ENCODE measurements at regions not wholly inside any gene's neighbourhood (a gene's known extent, or its start where the extent isn't known, plus 50 kb on each side); places are given as distances from the start of the nearest gene placed in this dataset.

- BruUV-seq (replicated peaks) = no TSS peak
- intact Hi-C loops (cut with micrococcal nuclease) = no loop called here
Observed at GRCh38 chr3:159028706-159029105, 226.9 kb downstream of the MFSD1 start.

GRCh38 chr3:159029306-159030026 lies 227.6 kb downstream of the MFSD1 start:
- Histone ChIP-seq H3K9me3 (ENCODE audit: control insufficient read depth in 1 of 2, insufficient read depth in 1 of 2, low read depth in 1 of 2, low read length in 2 of 2) (no peaks in the 10 kb centered on the region), H3K27ac (ENCODE audit: low read depth, low read length) (no peak overlapping the region), H3K36me3 (ENCODE audit: control insufficient read depth in 1 of 2, insufficient read depth in 2 of 2, low read length in 2 of 2) (no peaks in the 10 kb centered on the region), H3K79me2 (ENCODE audit: insufficient read depth, low read length) (no peaks in the 10 kb centered on the region), H3K4me1 (ENCODE audit: control insufficient read depth in 1 of 2, insufficient read depth in 2 of 2, low read length in 2 of 2) (no peaks in the 10 kb centered on the region), H4K20me1 (ENCODE audit: insufficient read depth) (no peaks in the 10 kb centered on the region), H2AFZ (ENCODE audit: low read depth, low read length, poor library complexity, severe bottlenecking) (no peak overlapping the region), H3K27me3 (ENCODE audit: insufficient read depth, low read length) (no peaks in the 10 kb centered on the region), H3K9me2 (ENCODE audit: insufficient read depth) (no peaks in the 10 kb centered on the region), H3K9ac (ENCODE audit: low read length) (no peak overlapping the region), H3K4me2 (ENCODE audit: low read length) (no peak overlapping the region), H3K4me3 (replicated peaks in 1 of 2; ENCODE audit: low read depth in 1 of 2, low read length in 2 of 2) (no peak overlapping the region)
- ATAC-seq (no peak), DNase-seq (ENCODE audit: low read depth, low spot score) (no peak)
- intact Hi-C loops (cut with micrococcal nuclease) = no loop called here
- RAD21 ChIA-PET (ENCODE audit: low non-redundant PET in 1 of 2, low total read pairs in 2 of 2, uncharacterized antibody in 2 of 2, unreplicated experiment in 2 of 2) = no interaction called here
- POLR2A ChIA-PET = no interaction called here
- CTCF ChIA-PET = no interaction called here
- no TSS peak for BruUV-seq (replicated peaks)
- TF ChIP-seq SIN3A (IDR thresholded peaks at IDR 0.05; ENCODE audit: low read depth) (no peak), CBX3 (IDR thresholded peaks at IDR 0.05; ENCODE audit: low read depth) (no peak), ZBTB33 (IDR thresholded peaks at IDR 0.05; ENCODE audit: extremely low read depth, insufficient replicate concordance, low read length) (no peak), FOSL1 (IDR thresholded peaks at IDR 0.05; ENCODE audit: low read depth) (no peak), ZNF274 (IDR thresholded peaks at IDR 0.05; ENCODE audit: low read depth, low read length) (no peak), ATF3 (IDR thresholded peaks at IDR 0.05) (no peak), EZH2phosphoT487 (IDR thresholded peaks at IDR 0.05; ENCODE audit: borderline replicate concordance) (no peak), EGR1 (IDR thresholded peaks at IDR 0.05; ENCODE audit: low read depth) (no peak), REST (IDR thresholded peaks at IDR 0.05; ENCODE audit: low read depth) (no peak)

More at GRCh38 chr3:159028706-159029105, 226.9 kb downstream of the MFSD1 start:
- Histone ChIP-seq H4K20me1 (ENCODE audit: insufficient read depth) (no peaks in the 10 kb centered on the region), H3K9me2 (ENCODE audit: insufficient read depth) (no peaks in the 10 kb centered on the region), H3K27me3 (ENCODE audit: insufficient read depth, low read length) (no peaks in the 10 kb centered on the region), H3K9me3 (ENCODE audit: control insufficient read depth in 1 of 2, insufficient read depth in 1 of 2, low read depth in 1 of 2, low read length in 2 of 2) (no peaks in the 10 kb centered on the region), H3K79me2 (ENCODE audit: insufficient read depth, low read length) (no peaks in the 10 kb centered on the region), H3K4me1 (ENCODE audit: control insufficient read depth in 1 of 2, insufficient read depth in 2 of 2, low read length in 2 of 2) (no peaks in the 10 kb centered on the region), H2AFZ (ENCODE audit: low read depth, low read length, poor library complexity, severe bottlenecking) (no peak overlapping the region), H3K4me3 (replicated peaks in 1 of 2; ENCODE audit: low read depth in 1 of 2, low read length in 2 of 2) (no peak overlapping the region), H3K27ac (ENCODE audit: low read depth, low read length) (no peak overlapping the region), H3K9ac (ENCODE audit: low read length) (no peak overlapping the region), H3K4me2 (ENCODE audit: low read length) (no peak overlapping the region), H3K36me3 (ENCODE audit: control insufficient read depth in 1 of 2, insufficient read depth in 2 of 2, low read length in 2 of 2) (no peaks in the 10 kb centered on the region)
- ATAC-seq = no peak
- ChIA-PET RAD21 (ENCODE audit: low non-redundant PET in 1 of 2, low total read pairs in 2 of 2, uncharacterized antibody in 2 of 2, unreplicated experiment in 2 of 2) (no interaction called here), CTCF (no interaction called here), POLR2A (no interaction called here)
- no peak for TF ChIP-seq MAX (IDR thresholded peaks at IDR 0.05)
- no peak for TF ChIP-seq POLR2AphosphoS5 (IDR thresholded peaks at IDR 0.05; ENCODE audit: low read depth, low read length)
- no peak for DNase-seq (ENCODE audit: low read depth, low spot score)

Measured in HCT116 (cell line).